ENCODE measurements at regions not wholly inside any gene's neighbourhood (a gene's known extent, or its start where the extent isn't known, plus 50 kb on each side); places are given as distances from the start of the nearest gene placed in this dataset.

GRCh38 chr13:61768175-61768574 is 352.5 kb upstream of the PCDH20 start:
- Histone ChIP-seq H3K4me3 (ENCODE audit: low read length) (no peak overlapping the region), H2AFZ (ENCODE audit: low read depth, low read length) (no peak overlapping the region), H3K9me3 (ENCODE audit: insufficient read depth, low read length) (no peaks in the 10 kb centered on the region), H3K79me2 (ENCODE audit: low read length) (no peaks in the 10 kb centered on the region), H3K4me1 (ENCODE audit: low read length) (no peaks in the 10 kb centered on the region), H4K20me1 (ENCODE audit: insufficient read depth, low read length) (no peaks in the 10 kb centered on the region), H3K27ac (ENCODE audit: low read length) (no peak overlapping the region), H3K4me2 (ENCODE audit: low read length) (no peak overlapping the region), H3K9ac (ENCODE audit: low read length) (no peak overlapping the region), H3K27me3 (ENCODE audit: low read depth, low read length) (no peaks in the 10 kb centered on the region), H3K36me3 (replicated peaks; ENCODE audit: low read depth, low read length) (no peaks in the 10 kb centered on the region)
- TF ChIP-seq CTCF (IDR thresholded peaks at IDR 0.05; ENCODE audit: low read depth, low read length) (no peak), EZH2phosphoT487 (IDR thresholded peaks at IDR 0.05; ENCODE audit: low read depth) (no peak)

GRCh38 chr13:61766667-61767058 is 351.0 kb upstream of the PCDH20 start:
- Histone ChIP-seq H3K9me3 (ENCODE audit: insufficient read depth, low read length) (no peaks in the 10 kb centered on the region), H4K20me1 (ENCODE audit: insufficient read depth, low read length) (no peaks in the 10 kb centered on the region), H3K4me1 (ENCODE audit: low read length) (no peaks in the 10 kb centered on the region), H3K9ac (ENCODE audit: low read length) (no peak overlapping the region), H3K36me3 (replicated peaks; ENCODE audit: low read depth, low read length) (no peaks in the 10 kb centered on the region), H3K79me2 (ENCODE audit: low read length) (no peaks in the 10 kb centered on the region), H3K4me3 (ENCODE audit: low read length) (no peak overlapping the region), H2AFZ (ENCODE audit: low read depth, low read length) (no peak overlapping the region), H3K27ac (ENCODE audit: low read length) (no peak overlapping the region), H3K4me2 (ENCODE audit: low read length) (no peak overlapping the region), H3K27me3 (ENCODE audit: low read depth, low read length) (no peaks in the 10 kb centered on the region)
- TF ChIP-seq EZH2phosphoT487 (IDR thresholded peaks at IDR 0.05; ENCODE audit: low read depth) (no peak), CTCF (IDR thresholded peaks at IDR 0.05; ENCODE audit: low read depth, low read length) (no peak)

DNA sequence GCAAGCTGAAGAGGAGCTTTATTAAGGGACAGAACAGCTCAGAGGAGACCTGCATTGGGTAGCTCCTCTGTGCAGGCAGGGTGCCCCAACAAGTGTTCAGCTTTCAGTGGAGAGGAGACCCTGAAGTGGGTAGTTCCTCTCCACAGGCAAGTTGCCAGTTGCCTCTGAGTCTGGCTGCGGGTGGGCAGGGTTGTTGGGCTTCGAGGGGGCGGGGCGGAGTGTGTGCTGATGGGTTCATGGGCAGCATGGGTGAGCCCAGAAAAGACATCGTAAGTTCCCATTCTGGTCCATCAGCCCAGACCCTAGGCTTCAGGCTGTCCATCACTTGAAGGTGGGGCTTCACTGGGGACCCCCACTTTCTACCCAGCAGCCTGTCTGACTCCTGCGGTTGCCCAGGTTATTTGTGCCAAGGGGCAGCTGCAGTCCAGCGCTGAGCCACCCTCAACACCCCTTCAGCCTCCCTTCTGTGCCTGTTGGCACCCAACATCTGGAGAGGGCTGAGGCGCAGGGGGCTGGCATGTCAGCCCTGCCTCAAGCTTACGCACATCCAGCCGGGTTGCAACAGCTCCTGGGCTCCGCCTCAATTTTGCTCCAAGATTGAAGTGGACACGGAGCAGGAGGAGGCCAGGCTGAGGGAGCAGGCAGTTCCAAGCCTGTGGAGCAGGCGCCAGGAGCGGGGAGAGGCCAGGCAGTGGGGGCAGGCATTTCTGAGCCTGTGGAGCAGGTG is 350.5 kb upstream of the PCDH20 start:
- H3K27ac ChIP-seq (ENCODE audit: low read length): no peak overlapping the region
- H3K4me3 ChIP-seq (ENCODE audit: low read length): no peak overlapping the region
- TF ChIP-seq EZH2phosphoT487 (IDR thresholded peaks at IDR 0.05; ENCODE audit: low read depth): no peak
- no peak for TF ChIP-seq CTCF (IDR thresholded peaks at IDR 0.05; ENCODE audit: low read depth, low read length)
- H2AFZ ChIP-seq (ENCODE audit: low read depth, low read length): no peak overlapping the region
- H3K79me2 ChIP-seq (ENCODE audit: low read length): no peaks in the 10 kb centered on the region
- no peak overlapping the region for H3K9ac ChIP-seq (ENCODE audit: low read length)
- no peak overlapping the region for H3K4me2 ChIP-seq (ENCODE audit: low read length)
- no peaks in the 10 kb centered on the region for H3K27me3 ChIP-seq (ENCODE audit: low read depth, low read length)
- no peaks in the 10 kb centered on the region for H3K4me1 ChIP-seq (ENCODE audit: low read length)
- H3K9me3 ChIP-seq (ENCODE audit: insufficient read depth, low read length): no peaks in the 10 kb centered on the region
- no peaks in the 10 kb centered on the region for H4K20me1 ChIP-seq (ENCODE audit: insufficient read depth, low read length)
- H3K36me3 ChIP-seq (replicated peaks; ENCODE audit: low read depth, low read length): no peaks in the 10 kb centered on the region

- Histone ChIP-seq H3K79me2 (ENCODE audit: low read length) (no peaks in the 10 kb centered on the region), H2AFZ (ENCODE audit: low read depth, low read length) (no peak overlapping the region), H3K27me3 (ENCODE audit: low read depth, low read length) (no peaks in the 10 kb centered on the region), H3K36me3 (replicated peaks; ENCODE audit: low read depth, low read length) (no peaks in the 10 kb centered on the region), H3K27ac (ENCODE audit: low read length) (no peak overlapping the region), H3K4me1 (ENCODE audit: low read length) (no peaks in the 10 kb centered on the region), H3K9ac (ENCODE audit: low read length) (no peak overlapping the region), H4K20me1 (ENCODE audit: insufficient read depth, low read length) (no peaks in the 10 kb centered on the region), H3K4me3 (ENCODE audit: low read length) (no peak overlapping the region), H3K9me3 (ENCODE audit: insufficient read depth, low read length) (no peaks in the 10 kb centered on the region), H3K4me2 (ENCODE audit: low read length) (no peak overlapping the region)
- no peak for TF ChIP-seq CTCF (IDR thresholded peaks at IDR 0.05; ENCODE audit: low read depth, low read length)
- TF ChIP-seq EZH2phosphoT487 (IDR thresholded peaks at IDR 0.05; ENCODE audit: low read depth): no peak
These were observed 349.6 kb upstream of the PCDH20 start for GRCh38 chr13:61765181-61765742.
